Esophagus (tissue), 2 donors: ENCODE measurements at regions not wholly inside any gene's neighbourhood (a gene's known extent, or its start where the extent isn't known, plus 50 kb on each side); places are given as distances from the start of the nearest gene placed in this dataset.

Source experiments
- H3K27ac ChIP-seq, 2 donors: one replicate each; pipeline ENCODE4 v1.5.1; 2013; ENCODE audit warnings: low read depth in 2 of 2, mild to moderate bottlenecking in 2 of 2, inconsistent platforms in 1 of 2, low read length in 1 of 2, moderate library complexity in 1 of 2
- H3K27me3 ChIP-seq, 2 donors: one replicate each; pipeline ENCODE4 v1.6.1; 2013; ENCODE audit warnings: low read length in 2 of 2, control low read depth in 1 of 2, mild to moderate bottlenecking in 1 of 2; ENCODE audit not compliant: insufficient read depth in 2 of 2, control insufficient read depth in 1 of 2
- H3K36me3 ChIP-seq, 2 donors: one replicate each; pipeline ENCODE4 v1.6.1; 2013; ENCODE audit warnings: low read length in 1 of 2; ENCODE audit not compliant: control insufficient read depth in 2 of 2, insufficient read depth in 2 of 2
- H3K4me1 ChIP-seq, 2 donors: one replicate each; pipeline ENCODE4 v1.6.1; 2013; ENCODE audit warnings: low read length in 1 of 2; ENCODE audit not compliant: control insufficient read depth in 2 of 2, insufficient read depth in 2 of 2
- H3K4me3 ChIP-seq, 2 donors: one replicate each; pipeline ENCODE4 v1.5.1; 2013; ENCODE audit warnings: low read length in 2 of 2, mild to moderate bottlenecking in 2 of 2, low read depth in 1 of 2, moderate library complexity in 1 of 2
- H3K9me3 ChIP-seq, 2 donors: one replicate each; pipeline ENCODE4 v1.6.1; 2013; ENCODE audit warnings: mild to moderate bottlenecking in 2 of 2, low read depth in 1 of 2, low read length in 1 of 2, moderate library complexity in 1 of 2; ENCODE audit not compliant: control insufficient read depth in 2 of 2, insufficient read depth in 1 of 2
- WGBS, 2 donors: extraction: QIAGEN DNeasy Blood & Tissue Kit; methylation state at CpG; one replicate each; pipeline ENCODE4 v1.1.7; 2013; 5-methylcytosine and 5-hydroxymethylcytosine counted together
- donor health status: healthy with polysubstance abuse.
- donor health status: Bipolar disorder and iron deficiency.

- H3K4me3 ChIP-seq = no peak overlapping the region
- H3K36me3 ChIP-seq = no peaks in the 10 kb centered on the region
- H3K27me3 ChIP-seq = no peaks in the 10 kb centered on the region
- no peak overlapping the region for H3K27ac ChIP-seq
- 72 to 75% methylated on average over 16 of the region's 16 CpGs for WGBS, 2 donors
- H3K4me1 ChIP-seq = no peaks in the 10 kb centered on the region
- H3K9me3 ChIP-seq = no peaks in the 10 kb centered on the region
Observed at GRCh38 chr7:16063716-16064675, 357.3 kb downstream of the CRPPA start.

GRCh38 chr7:16063221-16063620, 358.1 kb downstream of the CRPPA start:
- H3K27ac ChIP-seq = no peak overlapping the region
- 64% methylated on average over 2 of the region's 2 CpGs for WGBS, 2 donors
- no peaks in the 10 kb centered on the region for H3K36me3 ChIP-seq
- no peaks in the 10 kb centered on the region for H3K27me3 ChIP-seq
- no peaks in the 10 kb centered on the region for H3K4me1 ChIP-seq
- no peak overlapping the region for H3K4me3 ChIP-seq
- no peaks in the 10 kb centered on the region for H3K9me3 ChIP-seq

GRCh38 chr7:16062269-16062668, 359.1 kb downstream of the CRPPA start:
- Histone ChIP-seq H3K4me1 (no peaks in the 10 kb centered on the region), H3K36me3 (no peaks in the 10 kb centered on the region), H3K9me3 (no peaks in the 10 kb centered on the region), H3K4me3 (no peak overlapping the region), H3K27ac (peak overlapping the region in 1 of 2 donors; percentile 8), H3K27me3 (no peaks in the 10 kb centered on the region)
- 11 to 26% methylated on average over 1 of the region's 1 CpG for WGBS, 2 donors

- no peaks in the 10 kb centered on the region for H3K27me3 ChIP-seq
- peak overlapping the region in 1 of 2 donors; percentile 8 for H3K27ac ChIP-seq
- no peaks in the 10 kb centered on the region for H3K36me3 ChIP-seq
- 53 to 70% methylated on average over 1 of the region's 1 CpG for WGBS, 2 donors
- no peaks in the 10 kb centered on the region for H3K9me3 ChIP-seq
- H3K4me1 ChIP-seq = no peaks in the 10 kb centered on the region
- no peak overlapping the region for H3K4me3 ChIP-seq
Observed at GRCh38 chr7:16061630-16062029, 359.7 kb downstream of the CRPPA start.

- no peaks in the 10 kb centered on the region for H3K27me3 ChIP-seq
- no peak overlapping the region for H3K27ac ChIP-seq
- no peak overlapping the region for H3K4me3 ChIP-seq
- no peaks in the 10 kb centered on the region for H3K9me3 ChIP-seq
- WGBS, 2 donors = 85 to 92% methylated on average over 5 of the region's 5 CpGs
- H3K4me1 ChIP-seq = no peaks in the 10 kb centered on the region
- no peaks in the 10 kb centered on the region for H3K36me3 ChIP-seq
Observed at GRCh38 chr7:16061011-16061410, 360.3 kb downstream of the CRPPA start.

- Histone ChIP-seq H3K9me3 (no peaks in the 10 kb centered on the region), H3K4me1 (no peaks in the 10 kb centered on the region), H3K27me3 (no peaks in the 10 kb centered on the region), H3K36me3 (no peaks in the 10 kb centered on the region), H3K27ac (no peak overlapping the region), H3K4me3 (no peak overlapping the region)
Observed at GRCh38 chr7:16060502-16060901, 360.8 kb downstream of the CRPPA start.

- no peaks in the 10 kb centered on the region for H3K9me3 ChIP-seq
- H3K4me1 ChIP-seq = no peaks in the 10 kb centered on the region
- H3K27me3 ChIP-seq = no peaks in the 10 kb centered on the region
- 72 to 79% methylated on average over 2 of the region's 2 CpGs for WGBS, 2 donors
- no peak overlapping the region for H3K4me3 ChIP-seq
- H3K27ac ChIP-seq = no peak overlapping the region
- H3K36me3 ChIP-seq = no peaks in the 10 kb centered on the region
Observed at GRCh38 chr7:16055263-16055976, 365.9 kb downstream of the CRPPA start.

- Histone ChIP-seq H3K27me3 (no peaks in the 10 kb centered on the region), H3K9me3 (no peaks in the 10 kb centered on the region), H3K4me1 (no peaks in the 10 kb centered on the region), H3K4me3 (no peak overlapping the region), H3K36me3 (no peaks in the 10 kb centered on the region), H3K27ac (no peak overlapping the region)
- 60 to 72% methylated on average over 4 of the region's 4 CpGs for WGBS, 2 donors
Observed at GRCh38 chr7:16051561-16052255, 365.2 kb upstream of the MEOX2 start.

GRCh38 chr7:16046041-16046440, 359.6 kb upstream of the MEOX2 start:
- no peaks in the 10 kb centered on the region for H3K36me3 ChIP-seq
- WGBS, 2 donors = 77 to 81% methylated on average over 3 of the region's 3 CpGs

More at GRCh38 chr7:16046041-16046440, 359.6 kb upstream of the MEOX2 start:
- H3K9me3 ChIP-seq = no peaks in the 10 kb centered on the region
- no peak overlapping the region for H3K27ac ChIP-seq
- no peaks in the 10 kb centered on the region for H3K27me3 ChIP-seq
- H3K4me1 ChIP-seq = no peaks in the 10 kb centered on the region
- H3K4me3 ChIP-seq = no peak overlapping the region
